ENCODE measurements at regions not wholly inside any gene's neighbourhood (a gene's known extent, or its start where the extent isn't known, plus 50 kb on each side); places are given as distances from the start of the nearest gene placed in this dataset.

DNA sequence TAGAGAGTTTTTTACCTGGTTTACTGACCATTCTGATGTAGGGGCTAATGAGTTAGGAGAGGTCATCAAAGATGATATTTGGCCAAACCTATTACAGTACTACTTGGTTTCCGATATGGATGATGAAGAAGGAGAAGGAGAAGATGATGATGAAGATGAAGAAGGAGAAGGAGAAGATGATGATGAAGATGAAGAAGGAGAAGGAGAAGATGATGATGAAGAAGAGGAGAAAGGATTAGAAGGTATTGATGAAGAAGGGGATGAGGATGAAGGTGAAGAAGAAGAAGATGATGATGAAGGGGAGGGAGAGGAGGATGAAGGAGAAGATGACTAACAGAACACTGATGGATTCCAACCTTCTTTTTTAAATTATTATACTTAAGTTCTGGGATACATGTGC lies 196.6 kb downstream of the TMX1 start:
- Histone ChIP-seq H3K4me3 (replicated peaks in 1 of 2; ENCODE audit: low read depth in 1 of 2, low read length in 2 of 2) (no peak overlapping the region), H3K27ac (ENCODE audit: low read depth, low read length) (no peak overlapping the region), H3K4me2 (ENCODE audit: low read length) (no peak overlapping the region), H4K20me1 (ENCODE audit: insufficient read depth) (no peaks in the 10 kb centered on the region), H3K9ac (ENCODE audit: low read length) (no peak overlapping the region), H3K9me2 (ENCODE audit: insufficient read depth) (no peaks in the 10 kb centered on the region), H3K4me1 (ENCODE audit: control insufficient read depth in 1 of 2, insufficient read depth in 2 of 2, low read length in 2 of 2) (no peaks in the 10 kb centered on the region), H3K79me2 (ENCODE audit: insufficient read depth, low read length) (no peaks in the 10 kb centered on the region), H3K9me3 (ENCODE audit: control insufficient read depth in 1 of 2, insufficient read depth in 1 of 2, low read depth in 1 of 2, low read length in 2 of 2) (no peaks in the 10 kb centered on the region), H3K36me3 (ENCODE audit: control insufficient read depth in 1 of 2, insufficient read depth in 2 of 2, low read length in 2 of 2) (no peaks in the 10 kb centered on the region), H3K27me3 (ENCODE audit: insufficient read depth, low read length) (no peaks in the 10 kb centered on the region), H2AFZ (ENCODE audit: low read depth, low read length, poor library complexity, severe bottlenecking) (no peak overlapping the region)
- CTCF ChIA-PET, result no interaction called here
- POLR2A ChIA-PET, result no interaction called here
- intact Hi-C loops (cut with micrococcal nuclease), result no loop called here
- BruUV-seq (replicated peaks), result no TSS peak
- DNase-seq (ENCODE audit: low read depth, low spot score) (no peak), ATAC-seq (no peak)
- RAD21 ChIA-PET (ENCODE audit: low non-redundant PET in 1 of 2, low total read pairs in 2 of 2, uncharacterized antibody in 2 of 2, unreplicated experiment in 2 of 2), result no interaction called here
- TF ChIP-seq JUND (IDR thresholded peaks at IDR 0.05), result no peak
- TF ChIP-seq, protein P1, sequence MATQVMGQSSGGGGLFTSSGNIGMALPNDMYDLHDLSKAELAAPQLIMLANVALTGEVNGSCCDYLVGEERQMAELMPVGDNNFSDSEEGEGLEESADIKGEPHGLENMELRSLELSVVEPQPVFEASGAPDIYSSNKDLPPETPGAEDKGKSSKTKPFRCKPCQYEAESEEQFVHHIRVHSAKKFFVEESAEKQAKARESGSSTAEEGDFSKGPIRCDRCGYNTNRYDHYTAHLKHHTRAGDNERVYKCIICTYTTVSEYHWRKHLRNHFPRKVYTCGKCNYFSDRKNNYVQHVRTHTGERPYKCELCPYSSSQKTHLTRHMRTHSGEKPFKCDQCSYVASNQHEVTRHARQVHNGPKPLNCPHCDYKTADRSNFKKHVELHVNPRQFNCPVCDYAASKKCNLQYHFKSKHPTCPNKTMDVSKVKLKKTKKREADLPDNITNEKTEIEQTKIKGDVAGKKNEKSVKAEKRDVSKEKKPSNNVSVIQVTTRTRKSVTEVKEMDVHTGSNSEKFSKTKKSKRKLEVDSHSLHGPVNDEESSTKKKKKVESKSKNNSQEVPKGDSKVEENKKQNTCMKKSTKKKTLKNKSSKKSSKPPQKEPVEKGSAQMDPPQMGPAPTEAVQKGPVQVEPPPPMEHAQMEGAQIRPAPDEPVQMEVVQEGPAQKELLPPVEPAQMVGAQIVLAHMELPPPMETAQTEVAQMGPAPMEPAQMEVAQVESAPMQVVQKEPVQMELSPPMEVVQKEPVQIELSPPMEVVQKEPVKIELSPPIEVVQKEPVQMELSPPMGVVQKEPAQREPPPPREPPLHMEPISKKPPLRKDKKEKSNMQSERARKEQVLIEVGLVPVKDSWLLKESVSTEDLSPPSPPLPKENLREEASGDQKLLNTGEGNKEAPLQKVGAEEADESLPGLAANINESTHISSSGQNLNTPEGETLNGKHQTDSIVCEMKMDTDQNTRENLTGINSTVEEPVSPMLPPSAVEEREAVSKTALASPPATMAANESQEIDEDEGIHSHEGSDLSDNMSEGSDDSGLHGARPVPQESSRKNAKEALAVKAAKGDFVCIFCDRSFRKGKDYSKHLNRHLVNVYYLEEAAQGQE (IDR thresholded peaks at IDR 0.05; ENCODE audit: low read depth), result no peak
- no peak for TF ChIP-seq ZBTB33 (IDR thresholded peaks at IDR 0.05; ENCODE audit: extremely low read depth, insufficient replicate concordance, low read length)
- TF ChIP-seq YY1 (IDR thresholded peaks at IDR 0.05; ENCODE audit: extremely low read depth, insufficient replicate concordance, low read depth, low read length), result no peak
- no peak for TF ChIP-seq SP1 (IDR thresholded peaks at IDR 0.05; ENCODE audit: low read depth)
- TF ChIP-seq, protein P2, sequence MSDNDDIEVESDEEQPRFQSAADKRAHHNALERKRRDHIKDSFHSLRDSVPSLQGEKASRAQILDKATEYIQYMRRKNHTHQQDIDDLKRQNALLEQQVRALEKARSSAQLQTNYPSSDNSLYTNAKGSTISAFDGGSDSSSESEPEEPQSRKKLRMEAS (IDR thresholded peaks at IDR 0.05), result no peak
- TF ChIP-seq ELF1 (IDR thresholded peaks at IDR 0.05; ENCODE audit: borderline replicate concordance, low read depth), result no peak
- no peak for TF ChIP-seq POLR2A (IDR thresholded peaks at IDR 0.05; ENCODE audit: borderline replicate concordance, extremely low read depth, insufficient read depth, insufficient read length)
- TF ChIP-seq ZFX (IDR thresholded peaks at IDR 0.05), result no peak
- TF ChIP-seq SRF (IDR thresholded peaks at IDR 0.05; ENCODE audit: low read depth), result no peak
- no peak for TF ChIP-seq ZNF274 (IDR thresholded peaks at IDR 0.05; ENCODE audit: low read depth, low read length)
